SK-N-SH (cell line): ENCODE measurements at regions not wholly inside any gene's neighbourhood (a gene's known extent, or its start where the extent isn't known, plus 50 kb on each side); places are given as distances from the start of the nearest gene placed in this dataset.

ENCODE experiments used
- CTCF ChIA-PET: fragments of 300-600, 350-600 bp; formaldehyde crosslinking; extraction: SDS; loops from one replicate; lab custom pipeline; 2021; lab: Yijun Ruan, JAX
- POLR2A ChIA-PET: fragments of 350-600 bp; sonication (Branson Sonifier 250); formaldehyde crosslinking; extraction: SDS; loops from one replicate; lab custom pipeline; 2020; ENCODE audit warnings: antibody characterized with exemption, inconsistent platforms; lab: Yijun Ruan, JAX
- DNase-seq: peaks from one replicate; pipeline ENCODE4 v3.0.0; 2012
- H2AFZ ChIP-seq: fragments of 200-600 bp; sonication (generic); 2 replicates; pipeline ENCODE4 v1.8.1; 2016; ENCODE audit warnings: antibody characterized with exemption, mild to moderate bottlenecking, low read depth
- H3F3A ChIP-seq: fragments of 200-600 bp; sonication (generic); replicated peaks from 2 replicates; pipeline ENCODE3; 2016; ENCODE audit warnings: antibody characterized with exemption, mild to moderate bottlenecking; ENCODE audit not compliant: insufficient read depth
- H3K27ac ChIP-seq, 2 experiments: fragments of 200-500 bp in 1 of 2; fragments of 200-600 bp in 1 of 2; sonication (Bioruptor generic) in 1 of 2; sonication (generic), shearing (Covaris generic) in 1 of 2; 2 replicates each; pipeline versions ENCODE4 v1.5.1 to v1.6.1; 2014 to 2016; ENCODE audit warnings: low read depth in 2 of 2, inconsistent platforms in 1 of 2, low read length in 1 of 2, mild to moderate bottlenecking in 1 of 2, mixed read lengths in 1 of 2
- H3K27me3 ChIP-seq: fragments of 200-600 bp; sonication (generic), shearing (Covaris generic); 2 replicates; pipeline ENCODE4 v1.6.1; 2016; ENCODE audit warnings: mixed run types; ENCODE audit not compliant: insufficient read depth
- H3K36me3 ChIP-seq, 2 experiments: fragments of 200-500 bp in 1 of 2; fragments of 200-600 bp in 1 of 2; sonication (Bioruptor generic) in 1 of 2; sonication (generic) in 1 of 2; replicated peaks in 1 of 2; 2 replicates each; pipeline versions ENCODE3 to v1.5.1; 2014 to 2016; ENCODE audit warnings: low read length in 1 of 2, mild to moderate bottlenecking in 1 of 2; ENCODE audit not compliant: insufficient read depth in 2 of 2, control insufficient read depth in 1 of 2
- H3K4me1 ChIP-seq, 2 experiments: fragments of 200-500 bp in 1 of 2; fragments of 200-600 bp in 1 of 2; sonication (Bioruptor generic) in 1 of 2; sonication (generic), shearing (Covaris generic) in 1 of 2; 2 replicates each; pipeline versions ENCODE4 v1.5.1 to v1.6.1; 2014 to 2016; ENCODE audit warnings: low read depth in 1 of 2, low read length in 1 of 2, mixed run types in 1 of 2; ENCODE audit not compliant: insufficient read depth in 2 of 2, control insufficient read depth in 1 of 2
- H3K4me2 ChIP-seq: fragments of 200-600 bp; sonication (generic), shearing (Covaris generic); 2 replicates; pipeline ENCODE4 v1.6.1; 2017; ENCODE audit warnings: mixed run types
- H3K4me3 ChIP-seq, 2 experiments: fragments of 200-500 bp in 1 of 2; fragments of 200-600 bp in 1 of 2; sonication (Bioruptor generic) in 1 of 2; sonication (generic), shearing (Covaris generic) in 1 of 2; 2 replicates each; pipeline versions ENCODE4 v1.5.1 to v1.8.1; 2014 to 2016; ENCODE audit warnings: low read depth in 2 of 2, inconsistent platforms in 1 of 2, low read length in 1 of 2, mild to moderate bottlenecking in 1 of 2, mixed read lengths in 1 of 2, moderate library complexity in 1 of 2
- H3K79me2 ChIP-seq: fragments of 200-600 bp; sonication (generic); 2 replicates; pipeline ENCODE4 v1.8.1; 2017; ENCODE audit warnings: mild to moderate bottlenecking; ENCODE audit not compliant: insufficient read depth
- H3K9ac ChIP-seq: fragments of 200-600 bp; sonication (generic); 2 replicates; pipeline ENCODE4 v1.6.1; 2017; ENCODE audit warnings: mixed run types
- H3K9me2 ChIP-seq: fragments of 200-600 bp; sonication (generic); 2 replicates; pipeline ENCODE4 v1.6.1; 2017; ENCODE audit warnings: mixed run types
- H3K9me3 ChIP-seq: fragments of 200-600 bp; sonication (generic); 2 replicates; pipeline ENCODE4 v1.6.1; 2017; ENCODE audit warnings: mixed run types, mild to moderate bottlenecking, moderate library complexity
- H4K20me1 ChIP-seq: fragments of 200-600 bp; sonication (generic); 2 replicates; pipeline ENCODE4 v1.6.1; 2017; ENCODE audit warnings: mild to moderate bottlenecking, mixed run types; ENCODE audit not compliant: insufficient read depth
- ELF1 ChIP-seq: IDR thresholded peaks from 2 replicates; pipeline ENCODE4 v1.4.0; 2012
- EP300 ChIP-seq, 2 experiments: IDR thresholded peaks; 2 replicates each; pipeline versions ENCODE4 v1.4.0 to v1.6.1; 2012; ENCODE audit warnings: borderline replicate concordance in 1 of 2, low read depth in 1 of 2, low read length in 1 of 2
- FOSL2 ChIP-seq: IDR thresholded peaks from 2 replicates; pipeline ENCODE4 v1.4.0; 2012; ENCODE audit warnings: low read depth, mild to moderate bottlenecking, moderate library complexity, borderline replicate concordance
- GABPA ChIP-seq: IDR thresholded peaks from 2 replicates; pipeline ENCODE4 v1.4.0; 2012; ENCODE audit warnings: low read depth, mild to moderate bottlenecking
- GATA2 ChIP-seq: sonication (generic); formaldehyde crosslinking; IDR thresholded peaks from 2 replicates; pipeline ENCODE4 v1.5.0; 2020; ENCODE audit warnings: mild to moderate bottlenecking, missing genetic modification reagents
- JUND ChIP-seq: IDR thresholded peaks from 2 replicates; pipeline ENCODE4 v1.4.0; 2012
- MEF2A ChIP-seq: IDR thresholded peaks from 2 replicates; pipeline ENCODE4 v1.4.0; 2012; ENCODE audit warnings: low read depth, borderline replicate concordance
- MXI1 ChIP-seq: IDR thresholded peaks from 2 replicates; pipeline ENCODE4 v1.6.1; 2012; ENCODE audit warnings: mild to moderate bottlenecking, low read depth, low read length, improper control_type of control experiment
- RAD21 ChIP-seq: IDR thresholded peaks from 2 replicates; pipeline ENCODE4 v1.6.1; 2012; ENCODE audit warnings: mild to moderate bottlenecking, low read length
- RCOR1 ChIP-seq: fragments of 150-350 bp; IDR thresholded peaks from 2 replicates; pipeline ENCODE4 v1.6.1; 2017; ENCODE audit warnings: antibody characterized with exemption, low read length
- RXRA ChIP-seq: IDR thresholded peaks from 2 replicates; pipeline ENCODE4 v1.4.0; 2012; ENCODE audit warnings: low read depth, mild to moderate bottlenecking, borderline replicate concordance
- SIN3A ChIP-seq: IDR thresholded peaks from 2 replicates; pipeline ENCODE4 v1.6.1; 2012; ENCODE audit warnings: low read depth, mild to moderate bottlenecking, low read length, moderate library complexity, borderline replicate concordance
- TAF1 ChIP-seq: IDR thresholded peaks from 2 replicates; pipeline ENCODE4 v1.6.1; 2012; ENCODE audit warnings: low read depth, mild to moderate bottlenecking, low read length, moderate library complexity, borderline replicate concordance
- TEAD4 ChIP-seq: IDR thresholded peaks from 2 replicates; pipeline ENCODE4 v1.4.0; 2012; ENCODE audit warnings: mild to moderate bottlenecking, borderline replicate concordance; ENCODE audit not compliant: insufficient read depth
- YY1 ChIP-seq: IDR thresholded peaks from 2 replicates; pipeline ENCODE4 v1.4.0; 2012; ENCODE audit warnings: low read depth, mild to moderate bottlenecking
- WGBS: methylation state at CpG from one replicate; pipeline ENCODE4 v1.1.6; 2017; ENCODE audit warnings: low lambda C conversion rate; 5-methylcytosine and 5-hydroxymethylcytosine counted together
- TF ChIP-seq, protein P1 (sequence below): IDR thresholded peaks from 2 replicates; pipeline ENCODE4 v1.4.0; 2012; ENCODE audit warnings: low read depth
- TF ChIP-seq, protein P2 (sequence below): IDR thresholded peaks from 2 replicates; pipeline ENCODE4; 2012

DNA sequence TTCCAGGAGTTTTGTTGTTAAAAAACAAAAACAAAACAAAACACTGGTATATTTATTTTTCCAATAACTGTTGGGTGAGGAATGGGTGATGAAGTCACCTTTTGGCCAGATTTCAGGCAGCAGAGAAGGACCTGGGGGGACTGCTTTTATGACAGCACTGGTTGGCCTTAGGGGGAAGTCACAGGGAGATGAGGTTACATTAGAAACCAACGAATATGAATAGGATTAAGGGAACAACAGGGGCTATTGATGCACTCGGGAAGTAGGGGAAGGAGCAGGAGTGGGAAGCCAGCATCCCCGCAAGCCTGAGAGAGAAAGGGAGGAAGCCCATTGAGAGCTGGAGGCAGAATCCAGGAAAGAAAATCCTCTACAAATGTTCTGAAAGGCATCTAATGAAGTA is 958.4 kb downstream of the TYW1 start:
- H3K36me3 ChIP-seq, result no peaks in the 10 kb centered on the region
- no peaks in the 10 kb centered on the region for H3K4me1 ChIP-seq
- H3F3A ChIP-seq, result no peaks in the 10 kb centered on the region
- ChIA-PET CTCF (interaction anchor here (0.6 kb wide), 1 partner anchor 327 kb away, joined by 3 read pairs; no protein-coding TSS in a partner anchor), POLR2A (no interaction called here)
- H4K20me1 ChIP-seq, result no peaks in the 10 kb centered on the region
- DNase-seq, result no peak
- no peak overlapping the region for H2AFZ ChIP-seq
- TF ChIP-seq RXRA (no peak), RAD21 (no peak), GATA2 (CRISPR knock-in tag) (no peak), SIN3A (no peak)
- H3K4me3 ChIP-seq, result no peak overlapping the region
- H3K79me2 ChIP-seq, result no peaks in the 10 kb centered on the region
- WGBS, result 25% methylated on average over 3 of the region's 3 CpGs
- no peaks in the 10 kb centered on the region for H3K9me3 ChIP-seq
- no peak overlapping the region for H3K27ac ChIP-seq
- no peaks in the 10 kb centered on the region for H3K9me2 ChIP-seq
- no peak overlapping the region for H3K9ac ChIP-seq
- H3K27me3 ChIP-seq, result no peaks in the 10 kb centered on the region
- H3K4me2 ChIP-seq, result no peak overlapping the region

DNA sequence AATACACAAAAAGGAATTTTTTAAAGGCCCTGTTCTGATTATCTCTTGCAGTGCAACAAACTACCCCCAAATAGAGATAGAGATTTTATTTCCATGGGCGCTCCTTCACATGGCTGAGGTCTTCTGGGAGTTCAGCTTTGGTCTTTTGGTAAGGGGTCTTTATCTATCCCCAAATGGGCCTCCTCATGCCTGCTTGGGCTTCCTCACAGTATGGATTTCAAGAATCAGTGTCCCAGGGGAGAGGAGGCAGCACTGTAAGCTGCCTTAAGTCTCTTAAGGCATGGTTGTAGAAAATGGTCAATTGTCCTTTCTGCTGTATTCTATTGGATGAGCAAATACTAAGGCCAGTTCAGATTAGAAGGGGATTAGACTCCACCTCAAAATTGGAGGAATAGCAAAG is 966.2 kb downstream of the TYW1 start:
- H3K27me3 ChIP-seq, result no peaks in the 10 kb centered on the region
- POLR2A ChIA-PET, result no interaction called here
- no peaks in the 10 kb centered on the region for H3K36me3 ChIP-seq
- H3K79me2 ChIP-seq, result no peaks in the 10 kb centered on the region
- H2AFZ ChIP-seq, result no peak overlapping the region
- H4K20me1 ChIP-seq, result no peaks in the 10 kb centered on the region
- DNase-seq, result no peak
- peaks cover 5% of the 10 kb centered on the region; the same call in 1 of the 2 replicates for H3K9me3 ChIP-seq
- no peak overlapping the region for H3K27ac ChIP-seq
- no peak overlapping the region for H3K4me2 ChIP-seq
- no peaks in the 10 kb centered on the region for H3K4me1 ChIP-seq
- H3K4me3 ChIP-seq, result no peak overlapping the region
- no peak overlapping the region for H3K9ac ChIP-seq
- CTCF ChIA-PET, result interaction anchor here (0.7 kb wide), 1 partner anchor 15 kb away, joined by 3 read pairs; no protein-coding TSS in a partner anchor
- no peaks in the 10 kb centered on the region for H3F3A ChIP-seq
- no peaks in the 10 kb centered on the region for H3K9me2 ChIP-seq
- WGBS, result 10% methylated on average over 1 of the region's 1 CpG
- TF ChIP-seq TEAD4, result no peak
- no peak for TF ChIP-seq TAF1
- TF ChIP-seq YY1, result no peak

- Histone ChIP-seq H3K9me3 (peaks cover 3% of the 10 kb centered on the region; the same call in 1 of the 2 replicates), H2AFZ (no peak overlapping the region), H3K27me3 (no peaks in the 10 kb centered on the region), H3K79me2 (no peaks in the 10 kb centered on the region), H3K4me3 (no peak overlapping the region), H3K36me3 (no peaks in the 10 kb centered on the region), H3K4me2 (no peak overlapping the region), H3K9me2 (no peaks in the 10 kb centered on the region), H4K20me1 (no peaks in the 10 kb centered on the region), H3F3A (no peaks in the 10 kb centered on the region), H3K27ac (no peak overlapping the region), H3K4me1 (no peaks in the 10 kb centered on the region), H3K9ac (no peak overlapping the region)
- TF ChIP-seq ELF1 (no peak), RCOR1 (no peak), EP300 (IDR thresholded peaks at IDR 0.05; ENCODE audit: borderline replicate concordance in 1 of 2, low read depth in 1 of 2, low read length in 1 of 2) (no peak), MEF2A (no peak), MXI1 (no peak), FOSL2 (no peak), GABPA (no peak), JUND (no peak), RAD21 (no peak)
- TF ChIP-seq, protein P1, sequence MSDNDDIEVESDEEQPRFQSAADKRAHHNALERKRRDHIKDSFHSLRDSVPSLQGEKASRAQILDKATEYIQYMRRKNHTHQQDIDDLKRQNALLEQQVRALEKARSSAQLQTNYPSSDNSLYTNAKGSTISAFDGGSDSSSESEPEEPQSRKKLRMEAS, result no peak
- TF ChIP-seq, protein P2, sequence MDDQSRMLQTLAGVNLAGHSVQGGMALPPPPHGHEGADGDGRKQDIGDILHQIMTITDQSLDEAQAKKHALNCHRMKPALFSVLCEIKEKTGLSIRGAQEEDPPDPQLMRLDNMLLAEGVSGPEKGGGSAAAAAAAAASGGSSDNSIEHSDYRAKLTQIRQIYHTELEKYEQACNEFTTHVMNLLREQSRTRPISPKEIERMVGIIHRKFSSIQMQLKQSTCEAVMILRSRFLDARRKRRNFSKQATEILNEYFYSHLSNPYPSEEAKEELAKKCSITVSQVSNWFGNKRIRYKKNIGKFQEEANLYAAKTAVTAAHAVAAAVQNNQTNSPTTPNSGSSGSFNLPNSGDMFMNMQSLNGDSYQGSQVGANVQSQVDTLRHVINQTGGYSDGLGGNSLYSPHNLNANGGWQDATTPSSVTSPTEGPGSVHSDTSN, result no peak
- CTCF ChIA-PET, result interaction anchor here (1.3 kb wide), 1 partner anchor 15 kb away, joined by 4 read pairs; no protein-coding TSS in a partner anchor
- WGBS, result 52% methylated on average over 3 of the region's 3 CpGs
- POLR2A ChIA-PET, result no interaction called here
- DNase-seq, result no peak
These were observed 979.9 kb downstream of the TYW1 start for GRCh38 chr7:67976490-67976889.
